Fibroblast of lung (primary cell): ENCODE measurements at regions not wholly inside any gene's neighbourhood (a gene's known extent, or its start where the extent isn't known, plus 50 kb on each side); places are given as distances from the start of the nearest gene placed in this dataset.

ENCODE experiments used
- DNase-seq, 2 donors: peaks; one replicate each; pipeline versions ENCODE4 v3.0.0 to v3.0.0-alpha.2; 2010; ENCODE audit warnings: low read depth in 2 of 2
- H2AFZ ChIP-seq: 2 replicates; pipeline ENCODE4 v1.5.1; 2012; ENCODE audit warnings: low read length, control low read depth, inconsistent platforms
- H3K27ac ChIP-seq: 2 replicates; pipeline ENCODE4 v1.5.1; 2011; ENCODE audit warnings: low read length, control low read depth; ENCODE audit not compliant: insufficient read depth
- H3K27me3 ChIP-seq: 2 replicates; pipeline ENCODE4 v1.5.1; 2011; ENCODE audit warnings: mild to moderate bottlenecking, low read length; ENCODE audit not compliant: control insufficient read depth, insufficient read depth
- H3K36me3 ChIP-seq: 2 replicates; pipeline ENCODE4 v1.5.1; 2011; ENCODE audit warnings: low read length; ENCODE audit not compliant: control insufficient read depth, insufficient read depth
- H3K4me1 ChIP-seq: 2 replicates; pipeline ENCODE4 v1.5.1; 2011; ENCODE audit warnings: low read length; ENCODE audit not compliant: control insufficient read depth, insufficient read depth; ENCODE audit errors: extremely low read depth
- H3K4me2 ChIP-seq: 2 replicates; pipeline ENCODE4 v1.5.1; 2011; ENCODE audit warnings: low read length, control low read depth; ENCODE audit not compliant: insufficient read depth; ENCODE audit errors: extremely low read depth
- H3K4me3 ChIP-seq, 4 experiments: fragments of 200-600 bp in 1 of 4; sonication (generic) in 1 of 4; replicated peaks in 1 of 4; 2 replicates each; pipeline ENCODE4 v1.5.1; 2011 to 2016; ENCODE audit warnings: low read length in 4 of 4, low read depth in 3 of 4, mild to moderate bottlenecking in 3 of 4, control low read depth in 2 of 4, inconsistent platforms in 1 of 4, mixed read lengths in 1 of 4; ENCODE audit not compliant: insufficient read depth in 1 of 4; ENCODE audit errors: control extremely low read depth in 1 of 4
- H3K79me2 ChIP-seq: 2 replicates; pipeline ENCODE4 v1.5.1; 2012; ENCODE audit warnings: mild to moderate bottlenecking, low read length, inconsistent platforms; ENCODE audit not compliant: control insufficient read depth, insufficient read depth
- H3K9ac ChIP-seq: 2 replicates; pipeline ENCODE4 v1.5.1; 2011; ENCODE audit warnings: mild to moderate bottlenecking, low read length, control low read depth; ENCODE audit not compliant: insufficient read depth
- H3K9me3 ChIP-seq: 2 replicates; pipeline ENCODE4 v1.5.1; 2012; ENCODE audit warnings: low read depth, low read length; ENCODE audit not compliant: control insufficient read depth, insufficient read depth
- H4K20me1 ChIP-seq: 2 replicates; pipeline ENCODE4 v1.5.1; 2011; ENCODE audit warnings: low read length; ENCODE audit not compliant: control insufficient read depth, insufficient read depth; ENCODE audit errors: extremely low read depth
- EZH2 ChIP-seq: IDR thresholded peaks from 2 replicates; pipeline ENCODE4 v1.5.1; 2012; ENCODE audit warnings: low read length, control low read depth, mild to moderate bottlenecking; ENCODE audit errors: missing control alignments
- TF ChIP-seq, protein P1 (sequence below), 2 donors: IDR thresholded peaks in 1 of 2; conservative IDR thresholded peaks in 1 of 2; 1 replicate in 1 of 2; 2 replicates in 1 of 2; pipeline ENCODE4 v1.5.1; 2011 to 2012; ENCODE audit warnings: low read length in 2 of 2, control low read depth in 1 of 2, inconsistent platforms in 1 of 2, low read depth in 1 of 2, mild to moderate bottlenecking in 1 of 2

DNA sequence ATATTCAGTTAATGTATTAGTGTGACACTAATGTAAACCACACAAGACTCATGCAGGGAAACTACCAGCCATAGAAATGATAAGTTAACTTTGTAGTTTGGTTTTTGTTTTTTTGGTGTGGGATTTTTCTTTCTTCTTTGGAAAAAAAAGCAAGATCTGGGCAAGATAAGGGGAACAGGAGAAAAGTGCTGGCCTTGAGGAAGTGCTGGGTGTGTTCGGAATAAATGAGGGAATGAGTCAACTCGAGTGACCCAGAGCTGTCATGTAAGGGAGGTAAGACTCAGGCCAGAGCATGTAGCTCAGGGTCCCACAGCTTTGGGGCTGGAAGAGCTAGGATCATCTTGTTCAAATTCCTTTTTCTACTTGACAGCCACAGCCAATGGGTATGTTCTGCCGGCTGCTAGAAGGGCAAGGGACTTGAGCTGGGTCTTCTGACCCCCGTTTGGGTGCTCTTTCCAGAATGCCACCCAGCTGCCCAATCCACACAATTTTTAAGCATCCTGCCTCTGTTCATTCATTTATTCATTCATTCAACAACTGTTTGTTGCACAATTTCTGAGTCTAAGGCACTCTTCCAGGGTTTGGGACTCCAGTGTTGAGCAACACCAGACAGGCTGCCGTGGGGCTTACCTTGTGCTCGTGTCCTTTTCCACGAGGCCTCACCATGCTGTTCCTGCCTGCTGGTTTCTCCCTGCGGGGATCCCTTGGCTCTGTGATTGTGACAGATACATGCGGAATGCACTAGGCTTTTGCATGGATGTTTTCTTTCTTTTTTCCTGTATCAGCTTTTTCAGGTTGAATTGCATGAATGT lies 54.5 kb downstream of the CLDN34 start:
- peak in 1 of 2 donors; percentile 54 for DNase-seq
- Histone ChIP-seq H3K79me2 (peaks cover 35% of the 10 kb centered on the region), H3K4me2 (no peak overlapping the region), H4K20me1 (no peaks in the 10 kb centered on the region), H3K27ac (no peak overlapping the region), H3K4me3 (no peak overlapping the region), H3K27me3 (no peaks in the 10 kb centered on the region), H3K9ac (no peak overlapping the region), H2AFZ (no peak overlapping the region), H3K36me3 (no peaks in the 10 kb centered on the region), H3K9me3 (no peaks in the 10 kb centered on the region), H3K4me1 (peaks cover 3% of the 10 kb centered on the region)
- TF ChIP-seq, protein P1, sequence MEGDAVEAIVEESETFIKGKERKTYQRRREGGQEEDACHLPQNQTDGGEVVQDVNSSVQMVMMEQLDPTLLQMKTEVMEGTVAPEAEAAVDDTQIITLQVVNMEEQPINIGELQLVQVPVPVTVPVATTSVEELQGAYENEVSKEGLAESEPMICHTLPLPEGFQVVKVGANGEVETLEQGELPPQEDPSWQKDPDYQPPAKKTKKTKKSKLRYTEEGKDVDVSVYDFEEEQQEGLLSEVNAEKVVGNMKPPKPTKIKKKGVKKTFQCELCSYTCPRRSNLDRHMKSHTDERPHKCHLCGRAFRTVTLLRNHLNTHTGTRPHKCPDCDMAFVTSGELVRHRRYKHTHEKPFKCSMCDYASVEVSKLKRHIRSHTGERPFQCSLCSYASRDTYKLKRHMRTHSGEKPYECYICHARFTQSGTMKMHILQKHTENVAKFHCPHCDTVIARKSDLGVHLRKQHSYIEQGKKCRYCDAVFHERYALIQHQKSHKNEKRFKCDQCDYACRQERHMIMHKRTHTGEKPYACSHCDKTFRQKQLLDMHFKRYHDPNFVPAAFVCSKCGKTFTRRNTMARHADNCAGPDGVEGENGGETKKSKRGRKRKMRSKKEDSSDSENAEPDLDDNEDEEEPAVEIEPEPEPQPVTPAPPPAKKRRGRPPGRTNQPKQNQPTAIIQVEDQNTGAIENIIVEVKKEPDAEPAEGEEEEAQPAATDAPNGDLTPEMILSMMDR (conservative IDR thresholded peaks at IDR 0.05 in 1 of 2, IDR thresholded peaks at IDR 0.05 in 1 of 2; ENCODE audit: low read depth in 1 of 2, low read length in 2 of 2): no peak
- TF ChIP-seq EZH2: no peak

DNA sequence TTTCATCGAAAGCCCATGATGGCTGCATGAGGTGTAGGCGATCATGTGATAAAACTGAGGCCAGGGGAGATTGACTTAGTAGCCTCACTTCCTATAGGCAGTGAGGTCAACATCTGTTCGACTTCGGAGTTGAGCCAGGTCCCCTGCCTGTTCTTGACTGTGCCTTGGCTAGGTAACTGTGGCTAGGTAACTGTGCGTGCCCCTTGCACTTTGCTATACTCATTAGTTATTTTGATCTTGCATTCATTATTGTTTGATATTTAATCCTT lies 55.0 kb downstream of the CLDN34 start:
- Histone ChIP-seq H3K4me3 (no peak overlapping the region), H3K9ac (no peak overlapping the region), H2AFZ (no peak overlapping the region), H3K4me2 (no peak overlapping the region), H3K27me3 (no peaks in the 10 kb centered on the region), H3K9me3 (no peaks in the 10 kb centered on the region), H4K20me1 (no peaks in the 10 kb centered on the region), H3K36me3 (no peaks in the 10 kb centered on the region), H3K79me2 (peaks cover 31% of the 10 kb centered on the region), H3K27ac (no peak overlapping the region), H3K4me1 (peaks cover 3% of the 10 kb centered on the region)
- TF ChIP-seq, protein P1 (conservative IDR thresholded peaks at IDR 0.05 in 1 of 2, IDR thresholded peaks at IDR 0.05 in 1 of 2; ENCODE audit: low read depth in 1 of 2, low read length in 2 of 2): no peak
- TF ChIP-seq EZH2: no peak
- DNase-seq: no peak

DNA sequence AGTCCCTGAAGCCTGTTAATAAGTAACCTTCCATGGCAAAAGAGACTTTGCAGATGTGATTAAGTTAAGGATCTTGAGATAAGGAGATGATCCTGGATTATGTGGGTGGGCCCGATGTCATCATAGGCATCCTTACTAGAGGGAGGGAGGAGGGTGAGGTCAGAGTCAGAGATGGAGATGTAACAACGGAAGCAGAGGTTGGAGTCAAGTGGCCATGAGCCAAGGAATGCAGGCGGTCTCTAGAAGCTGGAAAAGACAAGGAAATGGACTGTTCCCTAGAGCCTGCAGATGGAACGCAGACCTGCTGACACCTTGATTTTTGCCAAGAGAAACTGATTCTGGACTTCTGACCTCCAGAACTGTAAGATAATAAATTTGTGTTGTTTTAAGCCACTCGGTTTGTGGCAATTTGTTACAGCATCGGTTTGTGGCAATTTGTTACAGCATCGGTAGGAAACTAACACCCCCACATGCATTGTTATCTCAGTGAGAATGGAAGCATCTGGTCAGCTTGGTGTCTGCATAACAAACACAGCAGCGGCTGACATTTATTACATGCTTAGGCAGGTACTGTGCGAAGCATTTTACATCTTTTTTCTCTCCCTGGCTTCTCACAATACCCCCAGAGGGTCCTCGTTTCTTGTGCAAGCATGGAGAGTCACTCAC lies 55.6 kb downstream of the CLDN34 start:
- Histone ChIP-seq H3K27me3 (no peaks in the 10 kb centered on the region), H3K27ac (no peak overlapping the region), H2AFZ (no peak overlapping the region), H3K36me3 (no peaks in the 10 kb centered on the region), H4K20me1 (no peaks in the 10 kb centered on the region), H3K79me2 (peaks cover 28% of the 10 kb centered on the region), H3K9me3 (no peaks in the 10 kb centered on the region), H3K4me2 (no peak overlapping the region), H3K4me1 (peaks cover 3% of the 10 kb centered on the region), H3K9ac (no peak overlapping the region), H3K4me3 (no peak overlapping the region)
- peak; percentile 61 to 87 for DNase-seq
- TF ChIP-seq, protein P1 (conservative IDR thresholded peaks at IDR 0.05 in 1 of 2, IDR thresholded peaks at IDR 0.05 in 1 of 2; ENCODE audit: low read depth in 1 of 2, low read length in 2 of 2): no peak
- TF ChIP-seq EZH2: no peak
